ENCODE measurements at regions not wholly inside any gene's neighbourhood (a gene's known extent, or its start where the extent isn't known, plus 50 kb on each side); places are given as distances from the start of the nearest gene placed in this dataset.

DNA sequence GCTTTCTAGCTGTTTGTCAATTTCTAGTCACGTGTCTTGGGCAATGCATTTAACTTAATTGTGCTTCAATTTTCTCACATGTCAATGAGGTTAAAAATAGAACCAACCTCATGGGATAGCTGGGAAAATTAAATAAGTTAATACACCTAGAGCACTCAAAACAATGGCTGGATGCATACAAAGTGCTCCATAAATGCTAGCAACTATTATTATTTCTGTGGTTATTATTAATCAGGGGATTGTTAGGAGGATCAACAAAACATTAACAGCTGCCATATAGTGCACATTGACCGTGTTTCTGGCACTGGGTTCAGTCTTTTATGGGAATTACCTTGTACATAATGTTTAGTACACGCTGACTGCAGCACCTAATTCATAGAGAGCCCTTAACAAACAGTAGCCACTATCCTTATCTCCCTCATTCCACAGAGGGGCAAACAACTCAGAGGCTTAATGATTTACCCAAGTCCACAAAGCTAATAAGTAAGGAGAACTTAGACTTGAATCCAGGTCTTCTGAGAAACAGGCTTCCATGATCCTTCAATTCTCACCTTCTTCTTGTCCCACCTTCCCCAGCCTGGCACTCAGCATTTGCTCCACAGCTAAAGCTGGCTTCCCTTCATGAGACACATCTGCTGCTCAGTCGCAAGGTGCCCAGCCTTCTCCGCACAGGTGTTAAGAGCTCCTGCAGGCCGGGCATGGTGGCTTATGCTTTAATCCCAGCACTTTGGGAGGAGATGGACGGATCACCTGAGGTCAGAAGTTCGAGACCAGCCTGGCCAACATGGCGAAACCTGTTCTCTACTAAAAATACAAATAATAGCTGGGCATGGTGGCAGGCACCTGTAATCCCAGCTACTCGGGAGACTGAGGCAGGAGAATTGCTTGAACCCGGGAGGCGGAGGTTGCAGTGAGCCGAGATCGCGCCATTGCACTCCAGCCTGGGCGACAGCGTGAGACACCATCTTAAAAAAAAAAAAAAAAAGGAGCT, 137.4 kb upstream of the ABCA1 start:
- no peaks in the 10 kb centered on the region for H3K27me3 ChIP-seq
- WGBS, 2 donors: 75 to 81% methylated on average over 15 to 17 of the region's 17 CpGs
- H3K4me1 ChIP-seq: peaks cover 30% of the 10 kb centered on the region
- DNase-seq (peak; percentile 22 to 65 (median 51)), ATAC-seq (peak; percentile 75)
- H3K4me3 ChIP-seq: no peak overlapping the region
- no peaks in the 10 kb centered on the region for H3K36me3 ChIP-seq (replicated peaks in 1 of 2; ENCODE audit: insufficient read depth in 1 of 2, low read depth in 2 of 2)
- intact Hi-C loops (cut with DNase I): no loop called here
- peak overlapping the region; percentile 80 to 86 (median 82) for H3K27ac ChIP-seq
- H3K9me3 ChIP-seq: no peaks in the 10 kb centered on the region
- TF ChIP-seq POLR2A (IDR thresholded peaks at IDR 0.05): no peak
- TF ChIP-seq, protein P1, sequence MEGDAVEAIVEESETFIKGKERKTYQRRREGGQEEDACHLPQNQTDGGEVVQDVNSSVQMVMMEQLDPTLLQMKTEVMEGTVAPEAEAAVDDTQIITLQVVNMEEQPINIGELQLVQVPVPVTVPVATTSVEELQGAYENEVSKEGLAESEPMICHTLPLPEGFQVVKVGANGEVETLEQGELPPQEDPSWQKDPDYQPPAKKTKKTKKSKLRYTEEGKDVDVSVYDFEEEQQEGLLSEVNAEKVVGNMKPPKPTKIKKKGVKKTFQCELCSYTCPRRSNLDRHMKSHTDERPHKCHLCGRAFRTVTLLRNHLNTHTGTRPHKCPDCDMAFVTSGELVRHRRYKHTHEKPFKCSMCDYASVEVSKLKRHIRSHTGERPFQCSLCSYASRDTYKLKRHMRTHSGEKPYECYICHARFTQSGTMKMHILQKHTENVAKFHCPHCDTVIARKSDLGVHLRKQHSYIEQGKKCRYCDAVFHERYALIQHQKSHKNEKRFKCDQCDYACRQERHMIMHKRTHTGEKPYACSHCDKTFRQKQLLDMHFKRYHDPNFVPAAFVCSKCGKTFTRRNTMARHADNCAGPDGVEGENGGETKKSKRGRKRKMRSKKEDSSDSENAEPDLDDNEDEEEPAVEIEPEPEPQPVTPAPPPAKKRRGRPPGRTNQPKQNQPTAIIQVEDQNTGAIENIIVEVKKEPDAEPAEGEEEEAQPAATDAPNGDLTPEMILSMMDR (IDR thresholded peaks at IDR 0.05): no peak

DNA sequence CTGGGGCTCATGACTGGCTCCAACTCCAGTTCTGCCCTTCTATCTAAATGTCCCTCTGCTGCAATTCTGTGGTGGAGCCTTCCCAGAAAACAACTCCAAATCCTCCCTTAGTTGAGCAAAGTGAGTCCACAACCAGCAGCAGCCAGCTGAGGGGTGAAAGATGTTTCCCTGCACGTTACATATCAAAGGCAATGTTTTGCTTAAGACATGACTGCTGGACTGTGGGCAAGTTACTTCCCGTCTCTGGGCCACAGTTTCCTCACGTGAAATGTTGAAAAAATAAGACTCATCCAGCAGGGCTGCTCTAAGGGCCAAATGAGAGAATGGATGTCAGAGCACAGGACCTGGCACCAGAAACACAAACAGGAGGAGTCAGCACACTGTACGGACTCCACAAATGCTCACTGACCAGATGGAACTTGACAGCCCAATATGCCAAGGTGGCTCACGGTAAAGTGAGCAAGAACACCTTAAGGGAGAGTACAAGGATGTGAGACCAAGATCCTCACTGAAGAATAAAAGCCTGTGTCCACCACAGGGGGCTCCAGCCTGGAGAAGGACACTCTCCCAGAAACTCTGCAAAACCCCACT, 138.4 kb upstream of the ABCA1 start:
- DNase-seq (peak in 3 of 4 donors; percentile 11 to 53 (median 16)), ATAC-seq (no peak)
- no peaks in the 10 kb centered on the region for H3K9me3 ChIP-seq
- H3K36me3 ChIP-seq (replicated peaks in 1 of 2; ENCODE audit: insufficient read depth in 1 of 2, low read depth in 2 of 2): no peaks in the 10 kb centered on the region
- intact Hi-C loops (cut with DNase I): no loop called here
- 63 to 69% methylated on average over 5 of the region's 5 CpGs for WGBS, 2 donors
- no peak overlapping the region for H3K4me3 ChIP-seq
- peak overlapping the region in 2 of 4 donors; percentile 5 to 22 for H3K27ac ChIP-seq
- TF ChIP-seq, protein P1 (IDR thresholded peaks at IDR 0.05): no peak
- no peak for TF ChIP-seq POLR2A (IDR thresholded peaks at IDR 0.05)
- peaks cover 30% of the 10 kb centered on the region for H3K4me1 ChIP-seq
- H3K27me3 ChIP-seq: no peaks in the 10 kb centered on the region

DNA sequence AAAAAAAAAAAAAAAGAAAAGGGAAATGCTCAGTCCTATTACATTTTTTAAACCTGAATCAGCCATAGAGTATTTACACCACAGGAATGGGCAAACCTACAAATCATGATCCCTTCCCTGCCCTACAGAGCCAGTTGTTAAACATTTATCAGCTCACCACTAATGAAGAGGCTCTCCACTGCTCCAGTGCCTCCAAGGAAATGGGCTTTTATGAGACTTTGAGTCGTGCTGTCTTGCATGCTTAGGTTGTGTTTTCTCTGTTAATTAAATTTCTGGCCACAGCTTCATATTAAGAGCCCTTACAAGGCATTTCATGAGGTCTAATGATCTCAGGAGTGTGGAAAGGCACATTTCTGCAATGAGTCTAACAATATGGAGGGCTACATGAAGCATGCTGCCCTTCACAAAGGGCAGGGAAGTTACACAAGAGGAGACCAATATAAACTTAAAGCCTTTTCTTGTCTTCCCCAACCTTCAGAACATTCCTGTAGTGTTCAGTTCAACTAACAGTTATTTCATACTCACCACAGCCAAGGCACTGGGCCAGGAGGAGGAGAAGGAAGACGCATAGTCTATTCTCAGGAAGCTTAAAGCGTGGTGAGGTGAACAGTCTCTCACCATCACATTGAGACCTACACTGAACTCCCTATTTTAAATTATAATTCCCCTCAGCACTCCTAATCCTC, 140.1 kb upstream of the ABCA1 start:
- no peak overlapping the region for H3K27ac ChIP-seq
- H3K36me3 ChIP-seq (replicated peaks in 1 of 2; ENCODE audit: insufficient read depth in 1 of 2, low read depth in 2 of 2): no peaks in the 10 kb centered on the region
- peaks cover 30% of the 10 kb centered on the region for H3K4me1 ChIP-seq
- DNase-seq: no peak
- TF ChIP-seq, protein P1 (IDR thresholded peaks at IDR 0.05): no peak
- no peak for ATAC-seq
- no peaks in the 10 kb centered on the region for H3K27me3 ChIP-seq
- no peaks in the 10 kb centered on the region for H3K9me3 ChIP-seq
- intact Hi-C loops (cut with DNase I): no loop called here
- no peak overlapping the region for H3K4me3 ChIP-seq
- WGBS, 2 donors: 92 to 94% methylated on average over 3 of the region's 3 CpGs

DNA sequence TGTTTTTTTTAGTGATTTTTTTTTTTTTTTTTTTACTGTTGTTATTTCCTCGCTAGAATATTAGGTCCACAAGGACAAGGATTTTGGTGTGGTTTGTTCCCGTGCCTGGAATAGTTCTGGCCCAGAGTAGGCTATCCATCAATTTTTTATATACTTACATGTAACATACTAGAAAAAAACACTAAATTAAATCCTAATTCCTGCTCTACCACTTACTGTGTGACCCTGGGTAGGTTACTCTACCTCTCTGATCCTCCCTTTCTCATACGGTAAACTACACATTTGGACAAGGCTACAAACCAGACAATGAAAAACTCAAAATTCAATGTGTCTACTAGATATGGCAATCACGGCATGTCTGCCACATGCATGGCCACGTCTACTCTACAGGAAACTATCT, 141.3 kb upstream of the ABCA1 start:
- no peak overlapping the region for H3K27ac ChIP-seq
- ATAC-seq (no peak), DNase-seq (no peak)
- H3K4me1 ChIP-seq: peaks cover 19% of the 10 kb centered on the region
- TF ChIP-seq, protein P1 (IDR thresholded peaks at IDR 0.05): no peak
- no peak for TF ChIP-seq POLR2A (IDR thresholded peaks at IDR 0.05)
- intact Hi-C loops (cut with DNase I): no loop called here
- no peaks in the 10 kb centered on the region for H3K27me3 ChIP-seq
- H3K36me3 ChIP-seq (replicated peaks in 1 of 2; ENCODE audit: insufficient read depth in 1 of 2, low read depth in 2 of 2): no peaks in the 10 kb centered on the region
- 89 to 92% methylated on average over 5 of the region's 5 CpGs for WGBS, 2 donors
- no peaks in the 10 kb centered on the region for H3K9me3 ChIP-seq
- no peak overlapping the region for H3K4me3 ChIP-seq

All from body of pancreas (tissue), 4 donors.